AG04450 (cell line): ENCODE measurements at regions not wholly inside any gene's neighbourhood (a gene's known extent, or its start where the extent isn't known, plus 50 kb on each side); places are given as distances from the start of the nearest gene placed in this dataset.
"Not testable (repeated sequence)": the region's sequence is repeated elsewhere in the genome, so short reads cannot be mapped to it uniquely, and the experiment has no call there.

ENCODE experiments used
- CTCF ChIA-PET: fragments of 300-600, 350-600 bp; formaldehyde crosslinking; extraction: SDS; loops from one replicate; lab custom pipeline; 2022; ENCODE audit warnings: antibody characterized with exemption, inconsistent platforms; lab: Charles Lee
- POLR2A ChIA-PET: fragments of 350-600 bp; formaldehyde crosslinking; extraction: SDS; loops from one replicate; lab custom pipeline; 2021; ENCODE audit warnings: antibody characterized with exemption, inconsistent platforms; lab: Yijun Ruan, JAX
- DNase-seq: peaks from one replicate; pipeline ENCODE4 v3.0.0-alpha.2; 2011; ENCODE audit warnings: low read depth, low spot score
- H3K27ac ChIP-seq: one replicate; pipeline ENCODE4 v1.5.1; 2012; ENCODE audit warnings: low read depth, low read length, control low read depth
- H3K27me3 ChIP-seq: one replicate; pipeline ENCODE4 v1.6.0; 2012; ENCODE audit warnings: low read length; ENCODE audit not compliant: control insufficient read depth, insufficient read depth
- H3K4me3 ChIP-seq: 2 replicates; pipeline ENCODE4 v1.5.1; 2011; ENCODE audit warnings: mild to moderate bottlenecking, low read depth, low read length, control low read depth
- H3K9me3 ChIP-seq: 2 replicates; pipeline ENCODE4 v1.5.1; 2012; ENCODE audit warnings: low read length; ENCODE audit not compliant: control insufficient read depth, insufficient read depth
- TF ChIP-seq, protein P1 (sequence below): IDR thresholded peaks from 2 replicates; pipeline ENCODE4 v1.5.1; 2011; ENCODE audit warnings: low read depth, low read length, control low read depth, inconsistent platforms

- Histone ChIP-seq H3K27me3 (no peaks in the 10 kb centered on the region), H3K9me3 (no peaks in the 10 kb centered on the region), H3K4me3 (peak overlapping the region; percentile 55), H3K27ac (no peak overlapping the region)
- TF ChIP-seq, protein P1, sequence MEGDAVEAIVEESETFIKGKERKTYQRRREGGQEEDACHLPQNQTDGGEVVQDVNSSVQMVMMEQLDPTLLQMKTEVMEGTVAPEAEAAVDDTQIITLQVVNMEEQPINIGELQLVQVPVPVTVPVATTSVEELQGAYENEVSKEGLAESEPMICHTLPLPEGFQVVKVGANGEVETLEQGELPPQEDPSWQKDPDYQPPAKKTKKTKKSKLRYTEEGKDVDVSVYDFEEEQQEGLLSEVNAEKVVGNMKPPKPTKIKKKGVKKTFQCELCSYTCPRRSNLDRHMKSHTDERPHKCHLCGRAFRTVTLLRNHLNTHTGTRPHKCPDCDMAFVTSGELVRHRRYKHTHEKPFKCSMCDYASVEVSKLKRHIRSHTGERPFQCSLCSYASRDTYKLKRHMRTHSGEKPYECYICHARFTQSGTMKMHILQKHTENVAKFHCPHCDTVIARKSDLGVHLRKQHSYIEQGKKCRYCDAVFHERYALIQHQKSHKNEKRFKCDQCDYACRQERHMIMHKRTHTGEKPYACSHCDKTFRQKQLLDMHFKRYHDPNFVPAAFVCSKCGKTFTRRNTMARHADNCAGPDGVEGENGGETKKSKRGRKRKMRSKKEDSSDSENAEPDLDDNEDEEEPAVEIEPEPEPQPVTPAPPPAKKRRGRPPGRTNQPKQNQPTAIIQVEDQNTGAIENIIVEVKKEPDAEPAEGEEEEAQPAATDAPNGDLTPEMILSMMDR = peak; percentile 92
- ChIA-PET CTCF (interaction anchor here (0.6 to 2.0 kb wide), 29 partner anchors 8 to 1592 kb away, joined by 3 to 25 read pairs (median 4); no protein-coding TSS in a partner anchor), POLR2A (no interaction called here)
- DNase-seq = peak; percentile 7
Measured at GRCh38 chr18:961644-962355, 57.1 kb downstream of the ADCYAP1 start.

DNA sequence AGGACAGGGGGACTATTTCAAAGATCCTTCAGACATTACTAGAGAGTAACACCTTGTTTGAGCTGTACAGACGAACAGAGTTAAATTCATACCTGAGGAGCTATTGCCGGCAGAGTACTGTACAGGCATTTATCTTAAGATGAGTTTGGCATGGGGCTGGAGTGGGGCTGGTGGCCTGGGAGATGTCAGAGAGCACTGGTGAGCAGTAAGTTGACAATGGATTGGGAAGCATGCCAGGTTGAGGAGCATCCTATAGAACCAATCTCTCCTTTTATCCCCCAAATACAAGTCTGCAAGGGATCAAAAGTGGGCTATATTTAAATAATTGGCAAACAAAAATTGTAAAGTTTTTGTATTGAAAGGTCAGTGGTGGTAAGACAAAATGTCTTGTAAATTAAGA, 58.6 kb downstream of the ADCYAP1 start:
- ChIA-PET POLR2A (no interaction called here), CTCF (interaction anchor here (0.6 kb wide), 1 partner anchor 98 kb away, joined by 3 read pairs; no protein-coding TSS in a partner anchor)
- DNase-seq = no peak
- Histone ChIP-seq H3K27ac (no peak overlapping the region), H3K9me3 (no peaks in the 10 kb centered on the region), H3K27me3 (no peaks in the 10 kb centered on the region), H3K4me3 (no peak overlapping the region)
- TF ChIP-seq, protein P1 = no peak

DNA sequence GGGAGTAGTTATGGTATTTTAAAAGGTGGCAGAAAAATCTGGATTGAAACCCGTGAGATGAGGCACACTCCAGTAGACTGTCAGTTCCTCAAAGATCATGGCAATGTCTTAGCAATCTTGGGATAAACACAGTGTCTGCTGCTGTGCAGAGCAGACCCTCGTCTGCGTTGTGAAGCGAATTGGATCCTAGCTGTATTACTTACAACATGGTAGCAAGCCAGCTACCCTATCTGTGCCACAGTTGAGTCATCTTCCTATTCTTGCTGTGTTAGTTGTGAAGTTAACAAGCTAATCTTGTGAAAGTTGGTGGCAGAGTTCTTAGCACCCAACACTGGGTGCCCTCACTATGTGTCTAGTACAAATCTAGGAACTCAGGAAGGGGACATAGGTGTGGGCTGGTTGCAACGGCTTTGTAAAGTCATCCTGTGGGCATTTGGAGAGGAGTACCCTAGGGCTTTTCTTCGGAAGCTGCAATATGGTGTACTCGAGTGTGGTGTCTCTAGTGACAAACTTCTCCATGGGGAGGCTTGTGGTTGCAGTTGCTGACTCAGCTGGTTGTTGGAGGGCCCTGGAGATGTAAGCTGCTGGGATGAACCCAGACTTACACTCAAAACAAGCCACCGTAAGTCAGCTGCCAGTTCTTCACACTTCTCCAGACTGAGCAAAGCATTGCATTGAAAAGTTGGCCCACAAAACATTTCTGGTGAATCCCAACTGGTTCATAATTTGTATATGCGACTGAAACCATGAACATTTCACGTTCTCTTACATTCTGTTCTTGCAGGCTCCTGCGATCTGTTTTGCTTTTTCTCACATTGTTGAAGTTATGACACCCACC, 61.5 kb downstream of the ADCYAP1 start:
- TF ChIP-seq, protein P1 = no peak
- DNase-seq = no peak
- H3K27ac ChIP-seq = no peak overlapping the region
- H3K9me3 ChIP-seq = no peaks in the 10 kb centered on the region
- CTCF ChIA-PET = interaction anchor here (0.7 to 1.2 kb wide), 2 partner anchors 101 kb away, joined by 3 to 6 read pairs; no protein-coding TSS in a partner anchor
- no peaks in the 10 kb centered on the region for H3K27me3 ChIP-seq
- POLR2A ChIA-PET = no interaction called here
- no peak overlapping the region for H3K4me3 ChIP-seq

GRCh38 chr18:966759-967576, 62.3 kb downstream of the ADCYAP1 start:
- POLR2A ChIA-PET = no interaction called here
- no peak overlapping the region for H3K27ac ChIP-seq
- H3K27me3 ChIP-seq = no peaks in the 10 kb centered on the region
- no peak for DNase-seq
- CTCF ChIA-PET = interaction anchor here (0.7 kb wide), 1 partner anchor 102 kb away, joined by 3 read pairs; no protein-coding TSS in a partner anchor
- H3K9me3 ChIP-seq = no peaks in the 10 kb centered on the region
- TF ChIP-seq, protein P1 = no peak
- no peak overlapping the region for H3K4me3 ChIP-seq

GRCh38 chr18:968910-969309, 64.2 kb downstream of the ADCYAP1 start:
- CTCF ChIA-PET = not testable (repeated sequence)

GRCh38 chr18:969311-969710, 64.6 kb downstream of the ADCYAP1 start:
- H3K9me3 ChIP-seq, H3K4me3 ChIP-seq, POLR2A ChIA-PET, H3K27ac ChIP-seq, H3K27me3 ChIP-seq, DNase-seq: not testable (repeated sequence)
- CTCF ChIA-PET = interaction anchor here (1.0 to 1.1 kb wide), 2 partner anchors 7 to 8 kb away, joined by 3 to 4 read pairs; no protein-coding TSS in a partner anchor

More at GRCh38 chr18:968910-969309, 64.2 kb downstream of the ADCYAP1 start:
- POLR2A ChIA-PET, H3K4me3 ChIP-seq, H3K27ac ChIP-seq, H3K9me3 ChIP-seq, DNase-seq, H3K27me3 ChIP-seq: not testable (repeated sequence)

GRCh38 chr18:974606-975005, 69.9 kb downstream of the ADCYAP1 start:
- H3K27ac ChIP-seq, H3K4me3 ChIP-seq, DNase-seq, H3K9me3 ChIP-seq, CTCF ChIA-PET, POLR2A ChIA-PET, H3K27me3 ChIP-seq: not testable (repeated sequence)
